ENCODE measurements at regions not wholly inside any gene's neighbourhood (a gene's known extent, or its start where the extent isn't known, plus 50 kb on each side); places are given as distances from the start of the nearest gene placed in this dataset.

- H3K23me2 ChIP-seq (ENCODE audit: insufficient read length, low read depth, low read length, poor library complexity, severe bottlenecking): no peaks in the 10 kb centered on the region
- H3K9me3 Mint-ChIP-seq: peaks cover 3 to 8% of the 10 kb centered on the region in 2 experiments; a peak in 4 of 5 replicates
- H3K27ac Mint-ChIP-seq: no peak overlapping the region
- no peak overlapping the region for H3K9ac ChIP-seq (ENCODE audit: extremely low read depth, insufficient read length, low read length)
- no peak overlapping the region for H2BK20ac ChIP-seq (ENCODE audit: low read depth, low read length, poor library complexity, severe bottlenecking)
- H2BK12ac ChIP-seq (ENCODE audit: insufficient read length, low read depth, low read length): no peak overlapping the region
- no peaks in the 10 kb centered on the region; the same call in 1 of the 2 replicates for H3K27me3 Mint-ChIP-seq (ENCODE audit: low read depth)
- no peak overlapping the region for H3K4me3 Mint-ChIP-seq
- no peaks in the 10 kb centered on the region for H3K79me2 ChIP-seq (ENCODE audit: insufficient read depth, low read length)
- no peak overlapping the region for H4K8ac ChIP-seq (replicated peaks; ENCODE audit: insufficient read length, low read depth, low read length)
- WGBS (ENCODE audit: extremely low coverage, insufficient read length, low lambda C conversion rate): no CpG with 5 or more reads among the region's 2 CpGs
- H3K27ac ChIP-seq (ENCODE audit: insufficient read length, low read depth, low read length): no peak overlapping the region
- no peak overlapping the region for H2BK5ac ChIP-seq (ENCODE audit: insufficient read length, low read length)
- no peak overlapping the region for H2AFZ ChIP-seq (ENCODE audit: low read length)
- no peak overlapping the region for H3K18ac ChIP-seq (ENCODE audit: insufficient read length, low read depth, low read length)
- DNase-seq: no peak
- H3K23ac ChIP-seq (ENCODE audit: insufficient read length, low read depth, low read length): no peak overlapping the region
- no peak overlapping the region for H2BK15ac ChIP-seq (ENCODE audit: low read depth, low read length)
- no peak for TF ChIP-seq CTCF (conservative IDR thresholded peaks at IDR 0.05)
- no peak overlapping the region for H3K14ac ChIP-seq (ENCODE audit: insufficient read depth, low read length)
- H3K56ac ChIP-seq (ENCODE audit: insufficient read length, low read depth, low read length): no peak overlapping the region
- H2BK120ac ChIP-seq (ENCODE audit: low read depth, low read length, poor library complexity, severe bottlenecking): no peak overlapping the region
- H3K9me3 ChIP-seq (ENCODE audit: control insufficient read depth, low read depth, low read length): no peaks in the 10 kb centered on the region
- no peak overlapping the region for H4K5ac ChIP-seq (ENCODE audit: insufficient read length, low read depth, low read length)
- H3K27me3 ChIP-seq (ENCODE audit: insufficient read depth, low read length): no peaks in the 10 kb centered on the region
- H4K91ac ChIP-seq (ENCODE audit: insufficient read length, low read depth, low read length): no peak overlapping the region
- H3K4me1 ChIP-seq (ENCODE audit: insufficient read depth, low read length): no peaks in the 10 kb centered on the region
- no peaks in the 10 kb centered on the region for H4K20me1 ChIP-seq (ENCODE audit: control insufficient read depth, insufficient read depth, insufficient read length)
- no peak overlapping the region for H3K4me2 ChIP-seq (ENCODE audit: insufficient read depth, insufficient read length, low read length)
- H3K4me1 Mint-ChIP-seq: peaks cover 0 to 4% of the 10 kb centered on the region in 2 experiments; a peak in 1 of 4 replicates
- H3K36me3 Mint-ChIP-seq (ENCODE audit: insufficient read depth in 1 of 3, low read depth in 3 of 3): peaks cover 0 to 9% (median 9%) of the 10 kb centered on the region in 3 experiments; a peak in 5 of 7 replicates
- no peak overlapping the region for H2AK5ac ChIP-seq (ENCODE audit: insufficient read length, low read length)
- no peak overlapping the region for H3T11ph ChIP-seq (ENCODE audit: low read length)
- H3K4ac ChIP-seq (ENCODE audit: low read depth, low read length): no peak overlapping the region
- no peaks in the 10 kb centered on the region for H3K79me1 ChIP-seq (ENCODE audit: insufficient read depth, low read depth, low read length, poor library complexity, severe bottlenecking)
These were observed 519.8 kb upstream of the TMPO start for GRCh38 chr12:97995559-97995958.

All from H9 (cell line).